HG02973 (cell line): ENCODE measurements at regions not wholly inside any gene's neighbourhood (a gene's known extent, or its start where the extent isn't known, plus 50 kb on each side); places are given as distances from the start of the nearest gene placed in this dataset.

Experiments
- ATAC-seq: cut with Tn5 transposase; IDR thresholded peaks from one replicate; pipeline ENCODE4 v1.9.1; 2021; ENCODE audit warnings: moderate library complexity; ENCODE audit not compliant: unreplicated experiment

DNA sequence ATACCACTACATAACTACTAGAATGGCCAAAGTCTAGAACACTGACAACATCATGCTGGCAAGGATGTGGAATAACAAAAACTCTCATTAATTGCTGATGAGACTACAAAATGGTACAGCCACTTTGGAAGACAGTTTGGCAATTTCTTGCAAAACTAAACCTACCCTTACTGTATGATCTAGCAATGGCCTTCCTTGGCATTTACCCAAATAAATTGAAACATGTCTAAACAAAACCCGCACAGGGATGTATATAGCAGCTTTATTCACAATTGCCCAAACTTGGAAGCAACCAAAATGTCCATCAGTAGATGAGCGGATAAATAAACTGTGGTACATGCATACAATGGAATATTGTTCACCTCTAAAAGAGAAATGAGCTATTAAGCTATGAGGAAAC lies 87.9 kb upstream of the SLC24A5 start:
- ATAC-seq, result no peak

DNA sequence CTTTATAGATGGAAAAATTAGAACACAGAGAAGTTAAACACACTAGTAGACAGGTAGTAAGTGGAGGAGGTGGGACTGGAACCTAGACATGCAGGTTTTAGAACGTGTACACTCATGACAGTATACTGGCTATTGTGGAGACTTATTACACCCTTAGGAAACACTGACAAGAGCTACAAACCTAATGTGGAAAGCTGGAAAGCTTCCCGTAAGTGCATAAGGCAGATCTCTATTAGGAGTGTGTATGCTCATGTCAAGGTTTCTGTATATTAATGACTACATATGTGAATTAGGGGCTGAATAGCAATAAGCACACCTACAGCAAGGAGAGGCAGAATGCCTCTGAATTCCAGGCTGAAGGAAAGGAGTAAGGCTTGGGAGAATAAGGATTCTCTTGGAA lies 82.6 kb upstream of the SLC24A5 start:
- no peak for ATAC-seq

DNA sequence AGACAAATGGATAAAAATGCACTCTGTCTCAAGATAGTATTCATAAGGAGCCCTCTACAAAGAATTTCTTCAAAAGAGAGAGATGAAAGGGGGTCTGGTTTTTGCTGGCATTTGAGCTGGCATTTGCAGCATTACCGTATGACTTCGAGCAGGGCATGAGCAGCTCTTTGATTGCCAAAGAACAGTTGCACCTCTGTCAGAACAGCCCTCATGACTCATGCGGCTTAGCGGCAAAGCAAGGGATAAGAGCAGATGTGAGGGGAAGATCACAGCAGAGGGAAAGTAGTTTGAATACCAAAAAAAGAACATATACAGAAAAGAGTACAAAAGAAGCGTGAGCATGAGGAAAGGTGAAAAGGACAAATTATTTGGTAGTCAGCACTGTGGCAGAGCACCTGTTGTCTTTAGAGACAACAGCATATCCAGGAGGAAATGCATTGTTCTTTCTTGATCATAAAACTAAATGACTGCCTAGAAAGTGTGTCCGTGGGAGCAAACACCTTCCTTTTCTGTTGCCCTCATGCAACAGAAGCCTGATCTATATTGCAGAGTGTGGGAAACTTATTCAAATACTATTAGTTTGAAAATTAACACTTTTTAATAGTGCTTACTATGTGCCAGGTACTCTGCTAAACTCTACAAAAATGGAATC lies 80.5 kb upstream of the SLC24A5 start:
- ATAC-seq, result no peak

DNA sequence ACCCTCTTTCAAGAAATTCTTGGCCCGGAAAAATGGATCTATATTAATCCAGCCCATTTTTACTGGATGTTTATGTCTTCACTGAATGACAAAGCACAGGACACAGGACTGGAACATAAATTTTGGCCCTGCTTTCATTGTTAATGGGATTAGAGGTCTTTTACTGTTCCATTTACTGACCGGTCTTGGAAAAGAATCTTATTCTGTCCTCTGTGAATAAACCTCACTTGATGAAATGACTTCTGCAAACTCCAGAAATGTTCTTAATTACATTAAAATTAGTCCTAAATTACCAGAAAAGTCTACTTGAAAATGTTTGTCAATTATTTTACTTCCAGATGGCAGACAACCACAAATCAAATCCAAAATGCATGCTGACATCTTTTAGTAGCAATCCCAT lies 79.3 kb upstream of the SLC24A5 start:
- no peak for ATAC-seq

DNA sequence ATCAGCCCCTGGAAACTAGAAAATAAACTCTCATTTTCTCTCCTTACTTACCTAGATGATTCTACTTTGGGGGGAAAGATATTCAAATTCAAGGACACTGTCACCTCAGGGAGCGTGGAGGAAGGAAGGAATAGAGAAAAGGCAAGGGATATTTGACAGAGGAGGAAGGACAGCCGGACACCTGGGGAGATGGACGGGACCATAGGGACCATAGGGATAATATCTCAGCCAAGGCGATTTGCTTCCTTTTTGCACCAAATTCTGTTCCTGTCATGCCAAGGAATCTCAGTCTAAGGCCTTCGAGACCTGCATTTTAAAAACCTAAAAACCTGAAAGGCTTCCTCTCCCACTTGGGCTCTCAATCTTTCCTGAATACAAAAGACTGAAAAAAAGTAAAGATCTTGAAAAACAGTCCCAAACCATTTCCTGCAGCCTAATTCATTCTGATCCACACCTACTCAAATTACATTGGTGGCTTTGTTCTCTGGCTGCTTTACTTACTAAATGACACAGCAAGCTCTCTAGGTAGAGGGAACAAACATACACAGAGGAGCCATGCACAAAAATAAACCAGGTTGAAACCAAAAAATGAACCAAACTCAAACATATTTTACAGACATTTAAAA lies 73.9 kb upstream of the SLC24A5 start:
- ATAC-seq, result no peak

DNA sequence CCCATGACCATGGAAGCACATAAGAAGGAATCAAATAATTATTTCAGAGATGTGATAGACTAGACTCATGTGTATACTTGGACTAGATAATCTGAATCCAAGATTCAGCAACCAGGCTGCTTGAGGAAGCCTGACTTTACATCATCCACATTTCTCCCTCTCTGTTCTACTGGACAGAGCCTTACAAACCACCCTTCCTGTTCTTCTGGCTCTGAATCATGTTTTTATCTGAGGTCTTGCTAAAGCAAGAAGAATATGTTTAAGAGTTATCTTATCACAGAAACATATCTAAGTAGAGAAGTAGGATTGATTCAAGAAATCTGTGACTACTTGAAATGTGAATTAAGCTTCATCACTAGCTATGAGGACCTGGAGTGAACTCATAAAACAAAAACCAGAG lies 71.1 kb upstream of the SLC24A5 start:
- no peak for ATAC-seq

DNA sequence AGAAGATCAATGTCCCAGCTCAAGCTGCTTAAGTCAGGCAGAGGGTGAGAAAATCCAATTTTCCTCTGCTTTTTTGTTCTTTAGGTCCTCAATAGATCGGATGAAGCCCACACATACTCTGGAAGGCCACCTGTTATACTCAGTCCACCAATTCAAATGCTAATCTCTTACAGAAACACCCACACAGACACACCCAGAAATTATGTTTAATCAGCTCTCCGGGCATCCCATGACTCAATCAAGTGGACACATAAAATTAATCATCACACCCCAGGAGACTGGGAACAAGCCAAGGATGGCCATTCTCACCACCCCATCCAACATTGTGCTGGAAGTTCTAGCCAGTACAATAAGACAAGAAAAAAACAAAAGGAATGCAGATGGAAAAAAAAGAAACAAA lies 67.8 kb upstream of the SLC24A5 start:
- ATAC-seq, result no peak

DNA sequence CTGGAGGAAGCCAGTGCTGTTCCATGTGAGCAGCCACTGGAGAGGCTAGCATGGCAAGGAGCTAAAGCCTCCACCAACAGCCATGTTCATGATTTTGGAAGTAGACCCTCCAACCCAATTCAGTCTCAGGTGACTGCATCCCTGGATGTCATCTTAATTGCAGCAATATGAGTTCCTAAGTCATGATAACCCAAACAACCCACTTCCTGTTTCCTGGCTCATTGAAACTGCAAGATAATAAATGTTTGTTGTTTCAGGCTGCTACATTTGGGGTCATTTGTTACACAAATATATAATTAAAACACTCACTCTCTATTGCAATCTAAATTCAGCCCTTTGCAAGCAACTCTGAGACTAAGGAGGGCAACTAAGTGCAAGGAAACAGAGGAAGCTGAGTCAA lies 62.4 kb upstream of the SLC24A5 start:
- no peak for ATAC-seq

DNA sequence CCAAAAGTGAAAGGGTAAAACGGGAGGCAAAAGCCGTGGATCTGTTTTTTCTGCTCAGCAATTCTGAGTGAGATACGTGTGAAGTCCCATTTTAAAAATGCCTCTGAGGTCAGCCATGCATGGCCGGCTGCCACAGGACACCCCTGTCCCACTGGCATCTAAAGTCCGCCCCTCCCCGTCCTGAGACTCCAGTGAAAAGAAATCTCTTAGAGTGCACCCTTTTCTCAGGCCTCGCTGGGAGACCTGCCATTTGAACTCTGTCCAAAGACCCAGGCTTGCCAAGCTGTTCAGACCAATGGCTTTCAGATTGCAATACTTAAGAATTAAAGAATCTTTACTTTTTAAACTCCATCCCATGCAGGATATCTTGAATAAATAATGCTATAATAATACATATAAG lies 61.0 kb upstream of the SLC24A5 start:
- no peak for ATAC-seq

DNA sequence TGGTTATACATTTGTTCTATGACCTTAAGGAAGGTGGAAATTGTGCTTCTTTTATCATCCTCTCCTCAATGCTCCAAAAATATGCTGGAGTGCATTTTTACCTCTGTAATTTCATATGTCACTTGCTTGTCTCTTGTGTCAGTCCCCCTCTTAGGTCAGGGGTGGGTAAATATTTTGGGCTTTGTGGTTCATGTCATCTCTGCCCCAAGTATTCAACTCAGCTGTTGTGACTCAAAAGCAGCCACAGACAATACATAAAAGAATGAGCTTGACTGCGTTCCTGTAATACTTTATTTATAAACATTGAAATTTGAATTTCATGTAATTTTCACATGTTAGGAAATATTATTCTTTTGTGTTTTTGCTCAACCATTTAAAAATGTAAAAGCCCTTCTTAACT lies 60.4 kb upstream of the SLC24A5 start:
- no peak for ATAC-seq

DNA sequence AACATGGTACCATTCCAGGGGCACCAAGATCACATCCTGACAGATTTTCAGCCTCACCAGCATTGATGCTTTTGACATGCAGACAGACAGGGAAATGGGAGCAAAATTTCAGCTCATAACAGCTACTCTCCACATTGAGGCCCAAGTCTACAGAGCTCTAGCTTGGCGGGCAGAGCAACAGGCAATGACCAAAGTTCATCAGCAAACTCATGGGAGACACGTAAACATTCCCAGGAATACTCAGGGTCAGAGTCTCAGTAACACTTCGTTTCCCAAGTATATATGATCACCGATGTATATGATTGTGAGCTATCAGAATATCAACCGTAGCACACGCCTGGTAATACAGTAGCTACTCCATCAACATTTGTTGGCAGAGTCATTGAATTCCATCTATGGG lies 59.2 kb upstream of the SLC24A5 start:
- no peak for ATAC-seq

DNA sequence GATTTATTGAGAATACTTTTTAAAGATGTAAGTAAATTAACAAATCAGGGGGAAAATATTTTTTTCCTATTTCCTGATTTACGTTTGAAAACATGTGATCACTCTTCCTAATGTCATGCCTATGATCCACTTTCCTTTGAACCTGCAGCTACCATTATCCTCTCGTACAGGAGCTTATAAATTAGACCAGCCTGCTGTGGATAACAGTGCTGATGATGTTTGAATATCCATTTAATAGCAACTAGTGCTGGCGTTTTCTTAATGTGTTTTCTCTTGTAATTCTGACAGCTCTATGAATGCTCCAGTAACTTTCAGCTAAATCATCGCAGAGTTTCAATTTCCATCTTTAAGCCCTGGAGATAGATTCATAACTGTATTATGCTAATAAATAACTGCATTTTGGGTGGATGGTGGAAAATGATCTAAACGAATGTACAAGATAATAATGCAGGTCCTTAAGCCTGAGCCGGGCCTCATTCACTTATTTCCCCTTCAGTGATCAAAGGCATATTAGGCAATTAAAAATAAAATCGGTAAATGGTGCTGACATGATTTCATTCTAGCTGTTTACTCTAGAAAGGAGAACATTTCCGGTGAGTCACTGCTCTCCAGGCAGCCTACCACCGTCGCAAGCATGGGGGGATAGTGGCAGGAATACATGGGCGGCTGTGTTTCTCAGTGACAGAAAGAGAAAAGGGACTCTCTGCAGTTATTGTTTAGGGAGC lies 58.5 kb upstream of the SLC24A5 start:
- ATAC-seq, result no peak

DNA sequence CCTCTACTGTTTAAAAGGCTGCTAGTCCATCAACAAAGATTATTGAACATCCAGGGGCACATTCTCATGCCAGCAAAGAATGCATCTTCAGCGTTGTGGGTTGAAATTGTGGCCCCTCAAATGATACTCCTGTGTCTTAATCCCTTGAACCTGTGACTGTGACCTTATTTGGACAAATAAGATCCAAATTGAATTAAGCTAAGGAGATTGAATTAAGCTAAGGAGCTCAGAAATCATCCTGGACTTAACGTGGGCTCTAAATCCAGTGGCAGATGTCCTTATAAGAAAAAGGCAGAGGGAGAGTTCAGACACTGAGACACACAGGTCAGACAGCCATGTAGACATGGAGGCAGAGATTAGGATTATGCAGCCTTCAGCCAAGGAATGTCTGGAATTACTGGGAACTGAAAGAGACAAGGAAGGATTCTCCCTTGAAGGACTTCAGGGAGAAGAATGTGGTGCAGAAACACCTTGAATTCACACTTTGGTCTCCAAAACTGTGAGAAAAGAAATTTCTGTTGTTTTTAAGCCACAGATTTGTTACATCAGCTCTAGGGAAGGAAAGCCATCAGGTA lies 57.3 kb upstream of the SLC24A5 start:
- ATAC-seq, result no peak

DNA sequence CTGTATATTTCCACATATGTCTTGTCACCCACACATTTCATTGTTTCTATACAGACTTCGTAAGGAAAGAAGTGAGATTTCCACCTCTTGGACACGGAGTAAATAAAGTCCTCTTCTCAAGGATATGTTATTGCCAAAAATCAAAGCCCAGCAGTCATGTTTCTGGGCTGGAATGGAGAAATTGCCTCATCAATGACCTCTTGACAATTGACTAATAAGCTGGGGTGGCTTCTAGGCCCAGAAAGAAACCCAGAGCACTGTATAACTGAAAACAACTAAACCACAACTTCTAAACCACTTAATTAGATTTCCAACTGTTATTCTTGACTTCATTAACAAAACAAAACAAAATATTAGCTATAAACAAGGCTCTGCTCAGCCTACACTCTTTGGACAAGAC lies 56.4 kb upstream of the SLC24A5 start:
- no peak for ATAC-seq

DNA sequence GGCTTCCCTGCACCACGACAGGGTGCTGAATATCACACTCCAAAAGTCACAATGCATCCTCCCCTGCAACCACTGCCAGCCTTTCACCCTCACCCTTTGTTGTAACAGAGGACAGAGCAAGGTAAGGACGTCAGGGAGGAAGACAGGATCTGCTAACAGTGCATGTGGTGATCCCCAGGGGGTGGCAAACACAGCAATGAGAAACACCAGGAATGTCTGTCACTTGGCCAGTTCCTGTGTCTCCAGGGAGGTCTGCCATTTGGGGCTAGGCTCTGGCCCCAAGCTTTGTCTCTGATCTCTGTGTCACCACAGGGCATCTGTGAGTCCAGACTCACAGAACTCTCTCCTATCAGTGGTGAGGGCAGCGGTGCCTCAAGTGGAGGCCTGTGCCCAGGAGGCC lies 54.3 kb upstream of the SLC24A5 start:
- ATAC-seq, result no peak
